DOHH2 (cell line): ENCODE measurements at regions not wholly inside any gene's neighbourhood (a gene's known extent, or its start where the extent isn't known, plus 50 kb on each side); places are given as distances from the start of the nearest gene placed in this dataset.
"Not testable (repeated sequence)": the region's sequence is repeated elsewhere in the genome, so short reads cannot be mapped to it uniquely, and the experiment has no call there.

Source experiments
- CTCF ChIP-seq: fragments of 200-600 bp; sonication (generic); IDR thresholded peaks from one replicate; pipeline ENCODE4 v1.5.1; 2014; ENCODE audit warnings: antibody characterized with exemption, mild to moderate bottlenecking, low read depth, low read length; ENCODE audit not compliant: poor library complexity, severe bottlenecking
- EZH2phosphoT487 ChIP-seq: fragments of 200-600 bp; sonication (generic); IDR thresholded peaks from 2 replicates; pipeline ENCODE4 v1.6.1; 2017; ENCODE audit warnings: borderline replicate concordance, mild to moderate bottlenecking, antibody characterized with exemption, low read length, moderate library complexity, mixed read lengths

DNA sequence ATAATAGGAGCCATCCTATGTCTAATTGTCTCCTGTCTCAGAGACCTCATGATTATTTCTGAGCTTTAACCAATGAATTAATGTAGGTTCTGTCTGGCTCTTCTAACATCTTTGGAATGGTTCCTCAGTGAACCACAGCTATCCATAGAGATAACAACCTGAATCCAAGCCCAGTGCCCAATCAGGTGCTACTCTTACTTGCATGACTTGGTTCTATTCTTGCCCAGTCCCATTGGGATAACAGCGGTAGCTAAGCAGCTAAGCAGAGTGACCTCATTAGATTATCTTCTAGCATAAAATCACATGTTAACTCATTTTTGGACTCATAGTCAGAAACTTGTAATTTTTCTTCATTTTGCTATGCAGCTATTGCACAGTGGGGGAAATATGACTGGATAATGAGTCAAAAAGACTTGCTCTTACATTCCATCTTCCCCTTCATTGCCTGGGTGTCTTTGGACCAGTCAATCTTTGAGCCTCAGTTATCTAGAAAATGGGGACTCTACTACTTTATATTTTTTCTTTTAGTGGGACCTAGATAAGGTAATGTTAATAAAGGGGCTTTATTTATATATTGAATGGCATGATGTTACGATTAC lies 309.1 kb upstream of the NOTCH2NLA start:
- TF ChIP-seq CTCF, EZH2phosphoT487: not testable (repeated sequence)
